ENCODE measurements at regions not wholly inside any gene's neighbourhood (a gene's known extent, or its start where the extent isn't known, plus 50 kb on each side); places are given as distances from the start of the nearest gene placed in this dataset.

DNA sequence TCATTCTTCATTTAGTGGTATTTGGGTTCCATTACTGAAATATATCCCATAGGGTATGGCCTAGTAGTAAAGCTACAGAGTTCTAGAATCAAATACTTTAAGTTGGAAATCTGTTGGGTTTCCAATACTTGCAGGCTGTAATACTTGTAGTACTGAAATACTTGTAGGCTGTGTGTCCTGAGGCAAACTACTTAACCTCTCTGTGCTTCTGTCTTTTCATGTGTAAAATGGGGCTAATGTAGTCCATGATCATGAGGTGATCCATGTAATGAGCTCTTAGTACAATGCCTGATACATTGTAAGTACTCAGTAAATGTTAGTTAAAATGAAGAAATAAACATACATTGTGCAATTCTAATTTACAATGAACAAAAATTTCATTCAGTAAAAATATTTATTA, 368.9 kb downstream of the CSNK1G3 start:
- Histone ChIP-seq H2AFZ (ENCODE audit: low read length) (no peak overlapping the region), H3K36me3 (replicated peaks in 1 of 2; ENCODE audit: control insufficient read depth in 1 of 2, insufficient read depth in 2 of 2, low read length in 2 of 2) (no peaks in the 10 kb centered on the region), H3K27ac (ENCODE audit: extremely low read length, insufficient read depth, low read length) (no peak overlapping the region), H4K20me1 (ENCODE audit: insufficient read depth, low read length) (no peaks in the 10 kb centered on the region), H3K4me3 (replicated peaks in 1 of 3; ENCODE audit: insufficient read depth in 1 of 3, low read depth in 2 of 3, low read length in 3 of 3) (no peak overlapping the region), H3K9me3 (ENCODE audit: low read length) (no peaks in the 10 kb centered on the region), H3K4me2 (ENCODE audit: low read depth, low read length) (no peak overlapping the region), H3K4me1 (ENCODE audit: insufficient read depth, low read length) (peaks cover 8% of the 10 kb centered on the region), H3K9ac (ENCODE audit: insufficient read depth, low read depth, low read length) (no peak overlapping the region), H3K79me2 (ENCODE audit: insufficient read depth, low read length) (no peaks in the 10 kb centered on the region), H3K27me3 (ENCODE audit: control insufficient read depth in 1 of 2, insufficient read depth in 2 of 2, low read length in 2 of 2) (no peaks in the 10 kb centered on the region)
- ATAC-seq, result no peak
- DNase-seq (ENCODE audit: low spot score), result no peak
- TF ChIP-seq ZNF615 (CRISPR knock-in tag; IDR thresholded peaks at IDR 0.05; ENCODE audit: borderline replicate concordance) (no peak), ZBTB20 (CRISPR knock-in tag; IDR thresholded peaks at IDR 0.05; ENCODE audit: borderline replicate concordance, low read depth) (no peak), RBAK (CRISPR knock-in tag; IDR thresholded peaks at IDR 0.05) (no peak), ZNF768 (CRISPR knock-in tag; IDR thresholded peaks at IDR 0.05) (peak; percentile 19; the same call in 1 of the 2 replicates), MTF2 (CRISPR knock-in tag; IDR thresholded peaks at IDR 0.05; ENCODE audit: borderline replicate concordance) (no peak), KMT2A (CRISPR knock-in tag; IDR thresholded peaks at IDR 0.05) (no peak)
- TF ChIP-seq, protein P1, sequence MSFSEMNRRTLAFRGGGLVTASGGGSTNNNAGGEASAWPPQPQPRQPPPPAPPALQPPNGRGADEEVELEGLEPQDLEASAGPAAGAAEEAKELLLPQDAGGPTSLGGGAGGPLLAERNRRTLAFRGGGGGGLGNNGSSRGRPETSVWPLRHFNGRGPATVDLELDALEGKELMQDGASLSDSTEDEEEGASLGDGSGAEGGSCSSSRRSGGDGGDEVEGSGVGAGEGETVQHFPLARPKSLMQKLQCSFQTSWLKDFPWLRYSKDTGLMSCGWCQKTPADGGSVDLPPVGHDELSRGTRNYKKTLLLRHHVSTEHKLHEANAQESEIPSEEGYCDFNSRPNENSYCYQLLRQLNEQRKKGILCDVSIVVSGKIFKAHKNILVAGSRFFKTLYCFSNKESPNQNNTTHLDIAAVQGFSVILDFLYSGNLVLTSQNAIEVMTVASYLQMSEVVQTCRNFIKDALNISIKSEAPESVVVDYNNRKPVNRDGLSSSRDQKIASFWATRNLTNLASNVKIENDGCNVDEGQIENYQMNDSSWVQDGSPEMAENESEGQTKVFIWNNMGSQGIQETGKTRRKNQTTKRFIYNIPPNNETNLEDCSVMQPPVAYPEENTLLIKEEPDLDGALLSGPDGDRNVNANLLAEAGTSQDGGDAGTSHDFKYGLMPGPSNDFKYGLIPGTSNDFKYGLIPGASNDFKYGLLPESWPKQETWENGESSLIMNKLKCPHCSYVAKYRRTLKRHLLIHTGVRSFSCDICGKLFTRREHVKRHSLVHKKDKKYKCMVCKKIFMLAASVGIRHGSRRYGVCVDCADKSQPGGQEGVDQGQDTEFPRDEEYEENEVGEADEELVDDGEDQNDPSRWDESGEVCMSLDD (CRISPR knock-in tag; IDR thresholded peaks at IDR 0.05; ENCODE audit: borderline replicate concordance), result no peak
- in situ Hi-C loops (cut with HindIII; ENCODE audit: extremely low pct_ligation_motif_present, low pct_unique_long_range_greater_than_20kb) (no loop called here), intact Hi-C loops (cut with micrococcal nuclease; ENCODE audit: unreplicated experiment) (no loop called here)
- ChIA-PET CTCF (ENCODE audit: low intra/inter-chr PET ratio, low total read pairs) (no interaction called here), POLR2A (no interaction called here)
- no peak for FAIRE-seq
- no TSS peak for BruUV-seq (replicated peaks)

DNA sequence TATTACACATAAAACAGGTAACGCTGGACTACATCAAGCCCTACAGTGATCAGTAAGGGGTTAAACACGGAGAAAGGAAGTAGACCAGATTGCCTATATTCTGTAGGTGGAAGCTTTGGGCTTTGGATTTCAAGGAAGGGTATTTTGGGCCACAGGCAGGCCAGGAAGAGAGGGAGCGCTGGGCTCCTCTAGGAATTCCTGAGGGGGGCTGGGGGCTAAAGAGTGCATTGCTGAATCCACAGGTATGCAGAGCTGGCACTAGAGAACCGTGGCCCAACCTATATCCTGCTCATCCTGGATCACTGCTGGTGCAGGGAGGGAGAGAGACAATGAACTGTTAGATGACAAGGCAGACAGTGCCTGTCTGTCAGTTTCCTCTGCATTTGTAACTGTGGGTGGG, 367.1 kb downstream of the CSNK1G3 start:
- 39% methylated on average over 4 of the region's 4 CpGs for WGBS (ENCODE audit: low lambda C conversion rate)
- BruUV-seq (replicated peaks), result no TSS peak
- Histone ChIP-seq H3K27me3 (ENCODE audit: control insufficient read depth in 1 of 2, insufficient read depth in 2 of 2, low read length in 2 of 2) (no peaks in the 10 kb centered on the region; a peak in 1 of 5 replicates), H3K4me2 (ENCODE audit: low read depth, low read length) (no peak overlapping the region), H3K27ac (ENCODE audit: extremely low read length, insufficient read depth, low read length) (no peak overlapping the region), H3K4me1 (ENCODE audit: insufficient read depth, low read length) (peaks cover 26% of the 10 kb centered on the region), H4K20me1 (ENCODE audit: insufficient read depth, low read length) (no peaks in the 10 kb centered on the region), H3K9me3 (ENCODE audit: low read length) (no peaks in the 10 kb centered on the region), H3K79me2 (ENCODE audit: insufficient read depth, low read length) (no peaks in the 10 kb centered on the region), H3K9ac (ENCODE audit: insufficient read depth, low read depth, low read length) (no peak overlapping the region), H2AFZ (ENCODE audit: low read length) (no peak overlapping the region), H3K4me3 (replicated peaks in 1 of 3; ENCODE audit: insufficient read depth in 1 of 3, low read depth in 2 of 3, low read length in 3 of 3) (no peak overlapping the region), H3K36me3 (replicated peaks in 1 of 2; ENCODE audit: control insufficient read depth in 1 of 2, insufficient read depth in 2 of 2, low read length in 2 of 2) (no peaks in the 10 kb centered on the region)
- ATAC-seq (no peak), DNase-seq (ENCODE audit: low spot score) (no peak), FAIRE-seq (no peak)
- CTCF ChIA-PET (ENCODE audit: low intra/inter-chr PET ratio, low total read pairs), result no interaction called here
- POLR2A ChIA-PET, result no interaction called here
- TF ChIP-seq ZNF615 (CRISPR knock-in tag; IDR thresholded peaks at IDR 0.05; ENCODE audit: borderline replicate concordance) (no peak), ATAD3A (CRISPR knock-in tag; IDR thresholded peaks at IDR 0.05) (no peak)
- intact Hi-C loops (cut with micrococcal nuclease; ENCODE audit: unreplicated experiment) (no loop called here), in situ Hi-C loops (cut with HindIII; ENCODE audit: extremely low pct_ligation_motif_present, low pct_unique_long_range_greater_than_20kb) (no loop called here)
